Endothelial cell of umbilical vein (primary cell): ENCODE measurements at regions not wholly inside any gene's neighbourhood (a gene's known extent, or its start where the extent isn't known, plus 50 kb on each side); places are given as distances from the start of the nearest gene placed in this dataset.

Experiments
- BruUV-seq: library from RNA; stranded (reverse); fragments of 400-500 nt; replicated peaks from 2 replicates; lab custom pipeline; 2021; lab: Mats Ljungman, UMichigan
- CTCF ChIA-PET: fragments of 300-600, 350-600 bp; sonication (Branson Sonifier 250); formaldehyde crosslinking; loops from one replicate; lab custom pipeline; 2021; ENCODE audit warnings: antibody characterized with exemption, inconsistent platforms; lab: Charles Lee
- POLR2A ChIA-PET: fragments of 300-600, 350-600 bp; sonication (Branson Sonifier 250); formaldehyde crosslinking; loops from one replicate; lab custom pipeline; 2021; ENCODE audit warnings: antibody characterized with exemption, inconsistent platforms; lab: Charles Lee
- DNase-seq: peaks from one replicate; pipeline ENCODE4 v3.0.0-alpha.2; 2011; ENCODE audit warnings: low read depth, low spot score
- FAIRE-seq: peaks from 2 replicates; lab custom pipeline; 2011; peaks lifted over from hg19 to GRCh38; lab: Jason Lieb, UNC
- H2AFZ ChIP-seq: 2 replicates; pipeline ENCODE4 v1.6.0; 2012; ENCODE audit warnings: low read depth, low read length, control low read depth, inconsistent platforms
- H3K27ac ChIP-seq: 2 replicates; pipeline ENCODE4 v1.5.1; 2011; ENCODE audit warnings: low read depth, mild to moderate bottlenecking, control low read depth, low read length, moderate library complexity; ENCODE audit not compliant: insufficient read depth
- H3K27me3 ChIP-seq, 2 experiments: 2 replicates each; pipeline versions ENCODE4 v1.6.0 to v1.6.1; 2011; ENCODE audit warnings: low read length in 2 of 2, mixed read lengths in 1 of 2; ENCODE audit not compliant: control insufficient read depth in 2 of 2, insufficient read depth in 2 of 2
- H3K36me3 ChIP-seq, 2 experiments: 2 replicates in 1 of 2; 3 replicates in 1 of 2; pipeline ENCODE4 v1.5.1; 2011; ENCODE audit warnings: low read length in 2 of 2, mild to moderate bottlenecking in 1 of 2, moderate library complexity in 1 of 2; ENCODE audit not compliant: control insufficient read depth in 2 of 2, insufficient read depth in 2 of 2; ENCODE audit errors: extremely low read depth in 1 of 2
- H3K4me1 ChIP-seq: 3 replicates; pipeline ENCODE4 v1.5.1; 2011; ENCODE audit warnings: mild to moderate bottlenecking, low read length; ENCODE audit not compliant: control insufficient read depth, insufficient read depth; ENCODE audit errors: extremely low read depth
- H3K4me2 ChIP-seq: 2 replicates; pipeline ENCODE4 v1.6.1; 2011; ENCODE audit warnings: low read length, control low read depth, mixed read lengths; ENCODE audit not compliant: insufficient read depth
- H3K4me3 ChIP-seq, 3 experiments: fragments of 200-600 bp in 1 of 3; sonication (generic), shearing (Covaris generic) in 1 of 3; replicated peaks in 1 of 3; 2 replicates each; pipeline ENCODE4 v1.5.1; 2011 to 2016; ENCODE audit warnings: control low read depth in 3 of 3, low read length in 3 of 3, mild to moderate bottlenecking in 2 of 3, inconsistent platforms in 1 of 3, low read depth in 1 of 3, moderate library complexity in 1 of 3; ENCODE audit not compliant: insufficient read depth in 1 of 3
- H3K79me2 ChIP-seq: 2 replicates; pipeline ENCODE4 v1.6.0; 2012; ENCODE audit warnings: low read length, inconsistent platforms; ENCODE audit not compliant: control insufficient read depth, insufficient read depth
- H3K9ac ChIP-seq: replicated peaks from 2 replicates; pipeline ENCODE3; 2011; ENCODE audit warnings: low read length, control low read depth; ENCODE audit not compliant: insufficient read depth; ENCODE audit errors: extremely low read depth
- H3K9me1 ChIP-seq: replicated peaks from 3 replicates; pipeline ENCODE4 v1.6.0; 2011; ENCODE audit warnings: mild to moderate bottlenecking, low read length; ENCODE audit not compliant: control insufficient read depth, insufficient read depth; ENCODE audit errors: extremely low read depth
- H3K9me3 ChIP-seq: replicated peaks from 2 replicates; pipeline ENCODE4 v1.5.1; 2012; ENCODE audit warnings: low read length, inconsistent platforms; ENCODE audit not compliant: control insufficient read depth, insufficient read depth
- H4K20me1 ChIP-seq: replicated peaks from 2 replicates; pipeline ENCODE3; 2011; ENCODE audit warnings: mild to moderate bottlenecking, low read length; ENCODE audit not compliant: control insufficient read depth, insufficient read depth; ENCODE audit errors: extremely low read depth
- EZH2 ChIP-seq: IDR thresholded peaks from 2 replicates; pipeline ENCODE4 v1.6.1; 2012; ENCODE audit warnings: borderline replicate concordance, low read depth, mild to moderate bottlenecking, moderate library complexity, low read length, inconsistent platforms; ENCODE audit not compliant: severe bottlenecking
- FOS ChIP-seq: IDR thresholded peaks from 2 replicates; pipeline ENCODE4 v1.6.1; 2011; ENCODE audit warnings: mild to moderate bottlenecking, low read length, moderate library complexity, borderline replicate concordance; ENCODE audit not compliant: insufficient read depth
- GATA2 ChIP-seq: IDR thresholded peaks from 2 replicates; pipeline ENCODE4 v1.7.0; 2011; ENCODE audit warnings: low read depth, mild to moderate bottlenecking, moderate library complexity, mixed read lengths, low read length; ENCODE audit not compliant: insufficient read length, insufficient read depth
- JUN ChIP-seq: IDR thresholded peaks from 2 replicates; pipeline ENCODE4 v1.6.1; 2011; ENCODE audit warnings: borderline replicate concordance, low read depth; ENCODE audit not compliant: insufficient read length, insufficient read depth
- MYC ChIP-seq: IDR thresholded peaks from one replicate; pipeline ENCODE4 v1.6.1; 2011; ENCODE audit warnings: mild to moderate bottlenecking, low read depth, low read length
- POLR2A ChIP-seq: IDR thresholded peaks from 2 replicates; pipeline ENCODE4 v1.6.1; 2012; ENCODE audit warnings: low read depth, mild to moderate bottlenecking, control low read depth, low read length
- POLR2AphosphoS5 ChIP-seq: IDR thresholded peaks from 2 replicates; pipeline ENCODE4 v1.6.1; 2012; ENCODE audit warnings: low read depth, mild to moderate bottlenecking, control low read depth, low read length, moderate library complexity; ENCODE audit not compliant: insufficient read depth
- dilution Hi-C: fragments of 300-500 bp; cut with MboI; formaldehyde crosslinking; loops from one replicate; pipeline ENCODE4 v1.15.0; 2019; ENCODE audit warnings: low sequenced_read_pairs; ENCODE audit not compliant: extremely low pct_ligation_motif_present
- intact Hi-C: fragments of 100-400 bp; cut with micrococcal nuclease; formaldehyde crosslinking; loops from one replicate; pipeline ENCODE4 v1.10.0; 2022
- TF ChIP-seq, protein P1 (sequence below), 2 donors: IDR thresholded peaks; 1 replicate in 1 of 2; 2 replicates in 1 of 2; pipeline ENCODE4 v1.5.1; 2011; ENCODE audit warnings: low read length in 2 of 2, mild to moderate bottlenecking in 2 of 2, moderate library complexity in 2 of 2, control low read depth in 1 of 2, inconsistent platforms in 1 of 2, low read depth in 1 of 2; ENCODE audit not compliant: insufficient read depth in 1 of 2; ENCODE audit errors: extremely low read depth in 1 of 2
- TF ChIP-seq, protein P2 (sequence below): IDR thresholded peaks from 2 replicates; pipeline ENCODE4 v1.6.1; 2011; ENCODE audit not compliant: insufficient read depth, insufficient read length

DNA sequence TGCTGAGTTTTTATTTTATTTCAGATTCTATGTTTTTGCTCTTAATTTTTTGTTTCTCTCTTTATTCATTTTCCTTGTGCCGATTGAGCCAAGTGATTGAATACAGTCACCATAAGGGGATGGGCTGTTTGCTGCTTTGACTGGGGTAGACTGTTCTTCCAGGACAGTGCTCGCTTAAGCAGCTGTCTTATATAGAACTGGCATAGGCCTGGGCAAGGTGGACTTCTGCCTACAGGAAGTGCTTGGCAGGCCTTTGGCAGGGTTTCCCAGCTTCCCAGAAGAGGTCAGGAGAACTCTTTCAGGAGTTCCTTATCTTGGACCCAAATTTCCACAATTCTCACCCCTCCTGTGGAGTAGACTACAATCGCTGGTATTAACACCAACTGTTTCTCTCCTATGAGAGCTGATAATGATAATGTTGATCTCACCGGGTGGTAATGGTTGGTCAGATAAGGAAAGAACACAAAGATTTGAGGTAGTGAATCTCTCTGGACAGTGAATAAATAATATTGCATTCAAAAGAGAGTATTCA, 207.5 kb upstream of the ST6GAL2 start:
- H3K4me1 ChIP-seq: no peaks in the 10 kb centered on the region
- peaks cover 8% of the 10 kb centered on the region for H3K9me3 ChIP-seq
- H2AFZ ChIP-seq: no peak overlapping the region
- no peaks in the 10 kb centered on the region for H3K9me1 ChIP-seq
- H3K4me3 ChIP-seq: no peak overlapping the region
- no peak overlapping the region for H3K4me2 ChIP-seq
- H3K36me3 ChIP-seq: no peaks in the 10 kb centered on the region
- POLR2A ChIA-PET: no interaction called here
- dilution Hi-C loops (no loop called here), intact Hi-C loops (no loop called here)
- H4K20me1 ChIP-seq: no peaks in the 10 kb centered on the region
- no peaks in the 10 kb centered on the region for H3K27me3 ChIP-seq
- no peak overlapping the region for H3K9ac ChIP-seq
- CTCF ChIA-PET: no interaction called here
- H3K79me2 ChIP-seq: no peaks in the 10 kb centered on the region
- TF ChIP-seq, protein P1, sequence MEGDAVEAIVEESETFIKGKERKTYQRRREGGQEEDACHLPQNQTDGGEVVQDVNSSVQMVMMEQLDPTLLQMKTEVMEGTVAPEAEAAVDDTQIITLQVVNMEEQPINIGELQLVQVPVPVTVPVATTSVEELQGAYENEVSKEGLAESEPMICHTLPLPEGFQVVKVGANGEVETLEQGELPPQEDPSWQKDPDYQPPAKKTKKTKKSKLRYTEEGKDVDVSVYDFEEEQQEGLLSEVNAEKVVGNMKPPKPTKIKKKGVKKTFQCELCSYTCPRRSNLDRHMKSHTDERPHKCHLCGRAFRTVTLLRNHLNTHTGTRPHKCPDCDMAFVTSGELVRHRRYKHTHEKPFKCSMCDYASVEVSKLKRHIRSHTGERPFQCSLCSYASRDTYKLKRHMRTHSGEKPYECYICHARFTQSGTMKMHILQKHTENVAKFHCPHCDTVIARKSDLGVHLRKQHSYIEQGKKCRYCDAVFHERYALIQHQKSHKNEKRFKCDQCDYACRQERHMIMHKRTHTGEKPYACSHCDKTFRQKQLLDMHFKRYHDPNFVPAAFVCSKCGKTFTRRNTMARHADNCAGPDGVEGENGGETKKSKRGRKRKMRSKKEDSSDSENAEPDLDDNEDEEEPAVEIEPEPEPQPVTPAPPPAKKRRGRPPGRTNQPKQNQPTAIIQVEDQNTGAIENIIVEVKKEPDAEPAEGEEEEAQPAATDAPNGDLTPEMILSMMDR (IDR thresholded peaks at IDR 0.05; ENCODE audit: extremely low read depth in 1 of 2, insufficient read depth in 1 of 2, low read depth in 1 of 2, low read length in 2 of 2): no peak
- TF ChIP-seq MYC (no peak), GATA2 (no peak), EZH2 (no peak), FOS (no peak), POLR2AphosphoS5 (no peak), POLR2A (no peak), JUN (no peak)
- TF ChIP-seq, protein P2, sequence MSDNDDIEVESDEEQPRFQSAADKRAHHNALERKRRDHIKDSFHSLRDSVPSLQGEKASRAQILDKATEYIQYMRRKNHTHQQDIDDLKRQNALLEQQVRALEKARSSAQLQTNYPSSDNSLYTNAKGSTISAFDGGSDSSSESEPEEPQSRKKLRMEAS: no peak
- FAIRE-seq (no peak), DNase-seq (no peak)
- no TSS peak for BruUV-seq
- no peak overlapping the region for H3K27ac ChIP-seq
